Stimulated activated naive CD4-positive, alpha-beta T cell (primary cell): ENCODE measurements at regions not wholly inside any gene's neighbourhood (a gene's known extent, or its start where the extent isn't known, plus 50 kb on each side); places are given as distances from the start of the nearest gene placed in this dataset.
"Not testable (repeated sequence)": the region's sequence is repeated elsewhere in the genome, so short reads cannot be mapped to it uniquely, and the experiment has no call there.

Source experiments
- DNase-seq, 6 experiments: peaks; one replicate each; lab custom pipeline; 2025; lab: John Stamatoyannopoulos, UW

DNA sequence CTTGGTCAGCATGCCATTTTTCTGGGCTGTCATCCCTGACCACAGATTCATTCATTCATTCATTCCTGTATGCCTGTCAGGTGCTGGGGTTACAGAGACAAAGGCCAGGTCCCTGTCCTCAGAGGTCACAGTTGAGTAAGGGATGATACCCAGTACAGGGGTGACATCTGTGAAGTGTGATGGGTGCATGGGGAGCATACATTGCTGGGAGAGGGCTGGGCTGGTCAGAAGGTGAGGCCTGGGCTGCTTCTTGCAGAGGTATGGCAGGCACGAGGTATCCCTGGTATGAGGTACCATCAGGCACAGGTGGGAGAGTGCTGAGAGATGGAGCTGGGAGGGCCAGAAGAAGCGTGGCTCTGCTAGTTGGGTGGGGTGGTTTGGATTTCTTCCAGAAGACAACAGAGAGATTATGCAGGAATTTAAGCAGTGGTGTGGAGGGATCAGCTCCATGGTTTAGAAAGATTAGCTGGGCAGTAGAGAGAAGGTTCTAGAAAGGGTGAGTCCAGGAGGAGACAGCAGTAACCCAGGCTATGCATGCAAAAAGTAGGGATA is 181.9 kb upstream of the HAAO start:
- DNase-seq: no peak

DNA sequence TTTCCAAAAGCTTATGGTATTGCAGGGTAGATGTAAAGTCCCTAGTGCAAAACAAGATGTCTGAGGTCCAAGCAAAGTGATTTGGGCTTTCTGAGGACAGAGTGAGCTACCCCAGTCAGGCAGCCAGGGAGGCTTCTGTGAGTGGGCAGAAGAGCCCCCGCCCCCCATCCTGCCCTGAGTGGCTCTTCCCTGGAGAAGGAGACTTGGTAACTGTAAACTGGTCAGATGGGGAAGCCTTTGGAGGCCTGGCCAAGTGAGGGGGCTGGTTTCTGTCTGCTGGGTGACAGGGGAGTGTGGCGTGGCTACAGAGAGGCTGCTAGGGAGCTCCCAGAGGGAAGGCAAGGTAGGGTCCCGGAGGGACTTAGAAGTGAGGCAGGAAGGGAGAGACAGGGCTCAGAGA is 181.3 kb upstream of the HAAO start:
- DNase-seq: no peak

DNA sequence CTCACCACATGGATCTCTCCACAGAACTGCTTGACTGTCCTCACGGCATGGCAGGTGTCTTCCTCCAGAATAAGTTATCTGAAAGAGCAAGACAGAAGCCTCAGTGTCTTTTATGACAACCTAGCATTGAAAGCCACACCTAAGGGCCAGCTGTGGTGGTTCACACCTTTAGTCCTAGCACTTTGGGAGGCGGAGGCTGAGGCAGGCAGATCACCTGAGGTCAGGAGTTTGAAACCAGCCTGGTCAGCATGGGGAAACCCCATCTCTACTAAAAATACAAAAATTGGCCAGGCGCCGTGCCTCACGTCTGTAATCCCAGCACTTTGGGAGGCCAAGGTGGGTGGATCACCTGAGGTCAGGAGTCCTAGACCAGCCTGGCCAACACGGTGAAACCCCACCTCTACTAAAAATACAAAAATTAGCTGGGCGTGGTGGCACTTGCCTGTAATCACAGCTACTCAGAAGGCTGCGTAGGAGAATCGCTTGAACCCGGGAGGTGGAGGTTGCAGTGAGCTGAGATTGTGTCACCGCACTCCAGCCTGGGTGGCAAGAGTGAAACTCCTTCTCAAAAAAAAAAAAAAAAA is 180.6 kb upstream of the HAAO start:
- DNase-seq: not testable (repeated sequence)

DNA sequence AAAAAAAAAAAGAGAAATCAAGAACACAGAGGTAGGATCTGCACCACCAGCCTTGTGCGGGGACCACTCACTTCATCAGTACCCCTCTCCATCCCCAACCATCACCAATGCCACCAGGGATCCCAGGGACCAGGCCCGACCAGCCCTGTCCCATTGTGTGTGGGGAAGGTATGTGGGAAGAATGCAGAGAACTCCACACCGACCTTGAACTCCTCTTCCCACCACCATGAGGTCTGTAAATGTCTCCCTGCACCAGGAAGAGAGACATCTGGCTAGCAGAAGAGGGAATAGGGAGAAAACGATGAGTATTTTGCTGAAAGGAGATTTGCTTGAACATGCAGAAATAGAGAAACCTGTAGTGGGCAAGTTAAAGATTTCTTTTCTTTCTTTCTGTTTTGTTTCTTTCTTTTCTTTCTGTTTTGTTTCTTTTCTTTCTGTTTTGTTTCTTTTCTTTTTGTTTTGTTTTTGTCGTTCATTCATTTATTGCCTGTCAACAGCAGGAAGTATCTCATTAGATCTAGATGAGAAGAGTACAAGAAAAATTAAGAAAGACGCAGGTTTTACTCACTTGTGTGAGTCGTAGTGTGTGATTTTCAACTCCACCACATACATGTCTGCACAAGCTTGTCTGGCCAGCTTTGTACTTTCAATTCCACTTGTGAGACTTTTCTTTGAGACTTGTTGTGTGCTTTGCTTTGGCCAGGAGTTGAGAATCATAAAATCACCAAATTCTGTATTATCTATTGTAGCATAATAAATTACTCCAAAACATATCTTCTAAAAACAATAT is 179.8 kb upstream of the HAAO start:
- DNase-seq: no peak

DNA sequence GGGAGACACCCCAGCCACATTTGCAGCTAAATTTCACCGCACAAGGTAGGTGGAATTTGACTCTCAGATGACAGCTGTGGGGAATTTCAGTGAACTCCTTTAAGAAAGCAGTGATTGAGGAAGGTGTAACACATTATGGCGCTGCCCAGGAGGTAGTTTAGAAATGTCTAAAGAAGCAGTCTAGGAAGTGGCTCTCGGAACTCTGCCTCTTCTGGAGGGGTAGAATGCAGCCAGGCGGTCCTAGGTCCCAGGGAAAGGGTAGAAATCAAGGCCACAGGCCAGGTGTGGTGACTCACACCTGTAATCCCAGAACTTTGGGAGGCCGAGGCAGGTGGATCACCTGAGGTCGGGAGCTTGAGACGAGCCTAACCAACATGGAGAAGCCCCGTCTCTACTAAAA is 179.0 kb upstream of the HAAO start:
- DNase-seq: no peak

DNA sequence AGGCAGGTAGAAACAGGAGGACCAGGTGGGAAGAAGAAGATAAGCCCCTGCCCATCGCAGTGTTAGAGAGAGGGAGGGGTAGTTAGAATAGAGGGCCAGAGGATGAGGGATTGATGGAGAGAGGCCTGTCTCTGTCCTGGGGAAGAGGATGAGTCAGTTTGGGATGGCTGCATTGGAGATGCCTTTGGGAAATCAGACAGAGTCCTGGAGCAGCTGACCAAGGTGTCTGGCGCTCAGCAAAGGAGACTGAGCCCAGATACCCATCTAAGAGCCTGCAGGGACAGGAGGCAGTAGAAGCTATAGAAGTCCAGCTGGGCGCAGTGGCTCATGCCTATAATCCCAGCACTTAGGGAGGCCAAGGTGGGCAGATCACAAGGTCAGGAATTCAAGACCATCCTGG is 177.8 kb upstream of the HAAO start:
- no peak for DNase-seq

DNA sequence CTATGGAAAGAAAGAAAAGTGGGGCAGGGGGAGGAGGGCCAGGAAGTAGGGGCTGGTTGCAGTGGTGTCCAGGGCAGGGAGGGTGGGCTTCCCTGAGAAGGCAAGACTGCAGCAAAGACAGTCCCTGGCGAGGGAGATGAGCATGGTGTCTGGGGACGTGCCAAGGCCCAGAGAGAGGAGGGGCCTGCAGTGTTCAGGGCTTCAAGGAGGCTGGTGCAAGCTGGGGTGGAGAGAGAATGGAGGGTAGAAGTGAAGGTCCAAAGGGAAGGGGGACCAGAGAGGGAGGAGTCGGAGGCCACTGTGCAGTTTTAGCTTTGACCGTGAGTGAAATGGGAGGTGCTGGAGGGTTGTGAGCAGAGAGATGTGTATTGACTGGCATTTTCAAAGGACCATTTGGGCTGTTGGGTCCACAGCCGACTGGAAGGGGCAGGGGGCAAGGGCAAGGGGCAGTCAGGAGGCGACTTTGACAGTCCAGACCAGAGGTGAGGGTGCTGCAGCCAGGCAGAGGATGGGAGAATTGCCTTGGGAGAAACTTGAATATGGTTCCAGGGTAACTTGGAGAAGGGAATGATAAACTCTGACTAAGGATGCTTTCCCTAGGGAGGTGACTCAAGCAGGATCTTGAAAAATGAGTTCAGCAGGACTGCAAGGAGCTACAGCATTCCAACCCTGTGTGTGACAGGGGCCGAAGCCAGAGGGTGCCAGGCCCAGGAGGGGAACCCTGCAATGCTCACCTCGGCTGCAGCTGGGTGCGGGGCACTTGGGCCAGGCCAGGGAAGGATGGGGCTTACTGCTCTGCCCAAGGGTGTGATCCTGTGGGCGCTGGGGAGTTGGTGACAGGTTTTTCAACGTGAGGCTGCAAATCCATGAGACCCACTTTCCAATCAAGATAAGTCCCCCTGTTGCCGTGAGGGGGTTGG is 177.1 kb upstream of the HAAO start:
- DNase-seq: no peak

DNA sequence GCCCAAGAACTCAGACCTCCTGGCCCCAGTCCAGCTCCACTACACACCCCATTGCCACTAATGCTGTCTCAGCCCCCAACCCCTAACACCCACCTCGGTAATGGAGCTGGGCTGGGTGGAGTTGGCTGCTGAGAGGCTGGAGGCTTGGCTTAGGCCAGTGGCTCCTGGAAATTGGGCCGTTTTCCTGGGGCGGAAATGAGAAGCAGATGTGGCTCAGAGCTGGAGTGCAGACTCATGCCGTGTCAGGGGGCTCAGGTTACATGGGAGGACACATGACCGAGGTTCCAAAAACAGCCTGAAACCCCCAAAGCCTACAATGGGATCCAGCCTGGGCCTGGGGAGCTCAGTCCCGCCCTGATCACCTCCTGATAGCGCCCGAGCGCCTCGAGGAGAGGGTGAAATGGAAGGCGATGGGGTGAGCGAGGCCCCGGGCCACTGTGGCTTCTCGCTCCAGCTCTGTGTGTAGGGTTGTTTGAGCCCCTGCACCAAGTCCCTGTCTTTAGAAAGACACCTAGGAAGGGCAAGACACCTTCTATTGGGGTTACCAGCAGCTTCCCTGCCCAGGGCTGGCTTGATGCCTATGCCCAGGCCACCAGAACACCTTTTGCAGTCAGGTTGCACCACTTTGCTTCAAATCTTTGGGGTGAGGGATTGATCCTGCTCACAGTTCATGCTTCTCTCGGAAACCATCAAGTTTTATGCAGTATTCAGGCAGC is 175.7 kb upstream of the HAAO start:
- no peak for DNase-seq

DNA sequence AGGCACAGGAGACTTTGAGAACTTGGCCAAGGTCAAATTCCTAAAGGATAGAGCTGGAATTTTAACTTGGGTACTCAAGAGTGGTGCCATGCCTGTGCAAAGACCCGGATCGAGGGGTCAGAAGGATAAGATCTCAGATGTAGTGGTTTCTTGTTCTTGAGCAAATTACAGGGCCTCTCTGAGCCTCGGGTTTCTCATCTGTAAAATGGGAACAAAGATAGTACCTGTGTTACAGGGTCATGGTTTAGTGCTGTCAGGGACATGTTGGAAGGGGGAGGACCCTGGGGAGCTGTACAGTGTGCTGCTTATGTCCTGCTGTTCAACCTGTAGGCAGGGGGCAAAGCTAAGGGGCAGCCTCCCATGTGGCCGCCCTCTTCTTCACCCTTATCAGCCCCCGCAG is 173.5 kb upstream of the HAAO start:
- no peak for DNase-seq

DNA sequence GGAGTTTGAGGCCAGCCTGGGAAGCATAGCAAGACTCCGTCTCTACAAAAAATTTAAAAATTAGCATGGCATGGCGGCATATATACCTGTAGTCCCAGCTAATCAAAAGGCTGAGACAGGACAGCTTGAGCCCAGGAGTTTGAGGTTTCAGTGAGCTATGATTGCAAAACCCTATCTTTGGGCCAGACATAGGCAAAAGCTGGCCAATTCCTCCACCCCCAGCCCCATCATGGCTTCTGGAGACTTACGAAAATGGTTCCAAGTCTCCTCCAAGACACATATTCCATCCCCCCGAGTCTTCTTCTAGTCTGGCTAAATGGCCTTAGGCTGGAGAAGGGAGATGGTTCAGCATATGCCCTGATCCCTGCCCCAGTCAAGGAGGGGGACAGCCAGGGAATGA is 172.8 kb upstream of the HAAO start:
- DNase-seq: no peak

DNA sequence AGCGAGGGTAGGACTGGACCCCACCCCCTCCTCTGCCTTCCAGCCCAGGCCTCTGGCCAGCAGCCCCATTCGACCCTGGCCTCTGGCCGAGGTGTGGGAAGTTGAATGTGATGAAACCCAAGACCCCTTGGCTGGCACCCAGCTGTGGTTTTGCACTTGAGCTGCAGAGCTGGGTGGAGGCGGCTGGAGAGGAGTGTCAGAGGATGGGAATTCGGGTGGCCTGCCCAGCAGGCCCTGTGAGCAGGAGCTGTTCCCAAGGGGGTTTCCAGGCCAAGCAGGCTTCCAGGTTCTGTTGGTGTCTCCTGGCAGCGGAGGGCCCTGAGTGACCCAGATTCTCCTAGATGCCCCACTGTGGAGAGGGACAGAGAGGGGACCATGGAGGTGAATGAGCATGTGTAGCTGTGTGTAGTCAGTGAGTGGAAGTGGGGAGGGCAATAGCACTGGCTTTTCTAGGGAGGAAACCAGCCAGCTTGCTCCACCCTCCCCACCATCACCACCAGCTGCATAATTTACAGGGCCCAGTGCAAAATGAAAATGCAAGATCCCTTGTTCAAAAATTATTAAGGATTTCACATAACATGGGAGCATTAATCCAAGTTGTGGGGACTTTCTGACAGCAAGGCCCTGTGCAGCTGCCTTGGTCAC is 172.2 kb upstream of the HAAO start:
- no peak for DNase-seq

DNA sequence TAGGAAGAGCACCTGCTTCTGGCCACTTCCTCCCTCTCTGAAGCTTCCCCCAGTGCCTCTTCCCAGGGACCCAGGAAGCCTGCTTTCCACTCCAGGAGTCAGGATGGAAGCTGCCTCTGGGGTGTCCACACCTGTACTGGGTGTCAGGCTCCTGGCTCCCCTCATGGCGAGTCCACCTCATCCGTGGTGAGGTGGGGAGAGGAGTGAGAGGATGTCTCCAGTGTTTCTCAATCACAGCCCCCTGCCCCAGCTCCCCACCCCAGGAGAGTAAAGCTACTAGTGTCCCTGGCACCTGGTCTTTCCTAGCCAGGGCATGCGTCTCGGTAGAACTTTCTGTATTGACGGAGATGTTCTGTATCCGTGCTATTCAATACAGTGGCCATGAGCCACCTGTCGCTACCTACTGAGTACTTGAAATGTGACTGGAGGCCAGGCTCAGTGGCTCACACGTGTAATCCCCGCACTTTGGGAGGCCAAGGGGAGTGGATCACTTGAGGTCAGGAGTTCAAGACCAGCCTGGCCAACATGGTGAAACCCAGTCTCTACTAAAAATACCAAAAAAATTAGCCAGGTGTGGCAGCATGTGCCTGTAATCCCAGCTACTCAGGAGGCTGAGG is 171.2 kb upstream of the HAAO start:
- no peak for DNase-seq

DNA sequence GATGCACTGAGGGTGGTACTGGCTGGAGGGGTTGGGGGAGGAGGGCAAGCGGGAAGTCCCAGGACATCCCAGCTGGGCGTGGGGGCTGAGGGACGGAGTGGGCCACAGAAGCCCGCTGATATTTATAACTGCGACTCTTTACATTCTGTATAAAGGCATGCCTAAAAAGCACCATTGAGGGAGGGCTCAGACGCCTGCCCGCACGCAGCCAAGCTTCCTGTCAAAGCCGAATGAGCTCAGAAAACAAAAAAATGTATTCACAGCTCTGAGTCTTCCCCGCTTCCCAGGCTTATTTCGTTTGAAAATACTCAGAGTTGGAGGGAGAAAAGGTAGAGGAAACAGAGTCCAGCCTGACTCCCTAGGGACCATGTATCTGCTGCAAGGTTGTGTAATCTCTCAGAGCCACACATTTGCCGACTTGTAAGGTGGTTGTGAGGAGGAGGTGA is 170.1 kb upstream of the HAAO start:
- DNase-seq: peak in 2 of 6 experiments; percentile 10 to 13

DNA sequence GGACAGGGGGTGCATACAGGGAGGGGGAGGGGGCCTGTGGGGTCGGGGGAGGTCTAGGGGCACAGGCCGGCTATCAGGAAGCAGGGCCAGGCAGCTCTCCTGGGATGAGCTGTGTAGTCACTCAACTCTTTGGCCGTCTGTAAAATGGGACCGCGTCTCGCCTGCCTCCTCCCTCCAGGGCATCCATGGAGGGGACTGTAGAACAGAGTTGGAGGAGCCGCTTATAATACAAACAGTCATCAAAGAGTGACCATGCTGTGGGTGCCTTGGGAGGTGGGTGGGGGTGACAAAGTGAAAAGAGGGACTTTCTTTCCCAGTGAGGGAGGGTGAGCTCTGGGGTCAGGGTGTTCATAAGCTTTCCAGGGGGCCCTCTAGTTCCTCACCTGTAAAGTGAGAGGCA is 169.6 kb upstream of the HAAO start:
- no peak for DNase-seq

DNA sequence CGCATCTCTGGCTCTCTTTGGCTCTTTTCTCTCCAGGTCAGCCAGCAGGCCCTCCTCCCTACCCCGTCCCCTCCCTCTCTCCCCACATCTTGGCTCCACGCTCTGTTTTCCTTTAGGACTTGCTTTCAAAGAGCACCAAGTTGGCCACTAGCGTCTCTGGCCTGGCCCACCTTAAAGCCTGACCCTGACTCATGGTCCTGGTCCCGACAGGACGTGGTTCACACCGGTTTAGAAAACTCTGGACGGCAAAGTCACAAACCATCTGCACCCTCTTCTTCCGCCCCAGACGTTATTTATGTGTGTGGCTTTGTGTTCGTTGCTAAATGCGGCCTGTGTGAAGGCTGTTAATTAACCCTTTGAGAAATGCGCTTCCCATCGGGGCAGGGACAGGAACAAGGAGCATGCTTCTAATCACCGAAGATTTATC is 169.0 kb upstream of the HAAO start:
- DNase-seq: no peak

DNA sequence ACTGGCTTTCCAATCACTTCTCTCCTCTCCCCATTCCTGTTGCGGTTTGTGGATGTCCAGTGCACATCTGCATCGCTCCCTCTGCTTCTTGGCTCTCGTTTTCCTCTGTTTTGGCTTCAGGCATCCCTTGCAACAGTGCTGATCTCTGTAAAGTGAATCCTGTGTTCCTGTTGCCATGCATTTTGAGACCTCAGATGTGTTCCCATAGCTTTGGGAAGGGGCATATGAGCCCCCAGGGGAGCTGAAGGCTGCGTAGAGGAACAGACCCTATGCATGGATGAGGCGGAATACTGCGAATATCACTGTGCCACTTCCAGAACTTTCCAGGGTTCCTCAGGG is 168.4 kb upstream of the HAAO start:
- DNase-seq: no peak

DNA sequence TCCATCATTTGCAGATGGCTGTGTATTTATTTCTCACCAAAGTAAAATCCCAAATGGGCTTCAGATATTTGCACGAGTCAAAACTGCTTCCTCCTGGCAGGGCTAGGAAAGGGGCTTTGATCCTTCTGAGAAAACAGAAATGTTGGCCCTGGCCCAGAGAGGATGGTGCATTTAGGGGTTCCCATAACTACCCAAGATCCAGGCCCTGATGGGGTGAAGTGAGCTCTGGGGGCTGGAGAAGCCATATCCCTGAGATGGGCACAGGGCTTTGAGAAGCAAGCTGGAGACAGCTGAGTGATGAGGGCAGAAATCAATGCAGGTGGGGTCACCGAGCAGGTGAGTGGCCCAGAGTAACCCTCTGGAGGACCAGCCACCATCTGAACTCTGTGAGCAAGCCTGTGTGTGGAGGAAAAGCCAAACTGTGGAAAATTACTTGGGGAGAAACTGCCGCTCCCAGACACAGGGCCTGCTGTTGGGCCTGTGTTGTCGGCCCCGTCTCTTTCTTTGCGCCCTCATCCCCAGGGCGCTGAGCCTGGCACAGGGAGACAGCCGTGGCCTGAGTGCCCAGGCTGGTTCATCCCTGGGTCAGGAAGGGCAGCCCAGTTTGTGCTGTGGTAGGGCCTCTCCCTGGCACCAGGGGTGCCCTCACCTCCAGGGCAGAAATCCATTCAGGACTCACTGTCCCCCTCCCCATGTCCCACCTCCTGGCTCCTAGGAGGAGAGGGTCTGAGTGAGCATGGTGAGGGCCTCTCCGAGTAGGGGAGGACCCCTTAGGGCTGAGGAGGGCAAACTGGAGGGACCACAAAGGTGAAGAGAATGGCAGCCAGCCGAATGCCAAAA is 167.8 kb upstream of the HAAO start:
- no peak for DNase-seq

DNA sequence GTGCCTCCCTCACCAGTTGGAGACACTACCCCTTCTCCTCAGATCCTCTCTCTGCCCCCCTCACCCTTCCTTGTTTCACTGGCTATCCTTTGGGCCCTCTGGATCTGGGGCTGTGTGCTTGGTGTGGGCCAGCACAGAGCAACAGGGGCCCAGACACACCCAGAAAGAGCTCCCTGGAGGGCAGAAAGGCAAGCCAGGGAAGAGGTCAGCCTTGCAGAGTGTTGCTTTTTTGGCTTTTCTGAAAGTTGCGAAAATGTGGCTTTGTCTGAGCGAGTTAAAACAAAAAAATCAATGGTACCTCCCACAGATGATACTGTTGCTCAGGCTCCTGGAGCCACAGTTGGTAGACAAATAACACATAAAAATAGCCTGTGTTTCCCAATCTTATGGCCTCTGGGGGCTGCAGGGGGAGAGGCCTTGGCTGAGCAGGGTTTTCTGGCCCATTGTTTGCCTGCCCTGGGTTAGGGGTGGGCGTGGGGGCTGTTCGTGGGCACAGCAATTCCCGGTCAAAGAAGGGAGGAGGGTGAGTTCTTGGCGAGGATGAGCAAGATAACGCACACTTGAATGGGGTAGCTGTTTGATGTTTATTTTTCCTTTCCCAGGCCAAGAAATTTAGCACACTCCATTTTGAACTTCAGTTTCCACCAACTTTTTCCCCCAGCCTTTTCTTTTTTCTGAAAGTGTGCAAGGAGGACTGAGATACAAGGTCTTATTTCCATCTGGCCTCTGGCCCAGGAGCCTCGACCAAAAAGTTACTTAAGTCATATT is 167.0 kb upstream of the HAAO start:
- no peak for DNase-seq

DNA sequence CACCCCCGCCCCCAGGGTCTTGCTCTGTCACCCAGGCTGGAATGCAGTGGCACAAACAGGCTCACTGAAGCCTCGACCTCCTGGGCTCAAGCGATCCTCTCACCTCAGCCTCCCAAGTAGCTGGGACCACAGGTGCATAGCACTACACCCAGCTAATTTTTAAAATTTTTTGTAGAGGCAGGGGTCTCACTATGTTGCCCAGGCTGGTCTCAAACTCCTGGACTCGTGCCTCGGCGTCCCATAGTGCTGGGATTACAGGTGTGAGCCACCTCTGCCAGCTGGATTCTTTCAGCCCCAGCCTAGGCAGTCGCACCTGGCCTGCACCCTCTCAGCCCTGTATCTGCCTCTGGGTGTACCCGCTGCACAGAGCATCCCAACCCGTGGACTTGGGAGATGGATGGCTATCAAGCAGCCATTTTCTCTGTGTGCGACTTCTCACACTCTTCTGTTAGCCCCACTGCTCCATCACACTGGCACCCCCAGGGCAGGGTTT is 166.4 kb upstream of the HAAO start:
- DNase-seq: no peak
